Naive thymus-derived CD4-positive, alpha-beta T cell (primary cell): ENCODE measurements at regions not wholly inside any gene's neighbourhood (a gene's known extent, or its start where the extent isn't known, plus 50 kb on each side); places are given as distances from the start of the nearest gene placed in this dataset.
A peak's percentile ranks its signal among the peaks of the same experiment; 100 is the strongest.

Experiments
- ATAC-seq: fragments of 150-1000 bp; cut with Tn5 transposase; 2 replicates; pipeline ENCODE4 v1.10.0; 2021; ENCODE audit warnings: mild to moderate bottlenecking, moderate library complexity
- CTCF ChIA-PET: fragments of 350-600 bp; sonication (Branson Sonifier 250); formaldehyde crosslinking; loops from one replicate; lab custom pipeline; 2021; ENCODE audit warnings: antibody characterized with exemption; lab: Charles Lee
- POLR2A ChIA-PET: fragments of 350-600 bp; sonication (Branson Sonifier 250); formaldehyde crosslinking; loops from one replicate; lab custom pipeline; 2021; ENCODE audit warnings: antibody characterized with exemption, inconsistent platforms; lab: Charles Lee
- DNase-seq, 9 donors: peaks; one replicate each; pipeline versions ENCODE4 v3.0.0 to v3.0.0-alpha.2; 2020 to 2022; ENCODE audit warnings: mixed read lengths in 1 of 9
- H3K27ac ChIP-seq: one replicate; pipeline ENCODE4 v1.7.0; 2013; ENCODE audit warnings: mild to moderate bottlenecking, low read depth, low read length, moderate library complexity
- H3K27me3 ChIP-seq, 2 donors: one replicate each; pipeline ENCODE4 v1.7.0; 2013; ENCODE audit warnings: low read length in 2 of 2, mild to moderate bottlenecking in 2 of 2, moderate library complexity in 2 of 2; ENCODE audit not compliant: control insufficient read depth in 2 of 2, insufficient read depth in 2 of 2
- H3K36me3 ChIP-seq, 3 experiments: 1 replicate in 2 of 3; 2 replicates in 1 of 3; pipeline ENCODE4 v1.7.0; 2013; ENCODE audit warnings: low read length in 3 of 3, mild to moderate bottlenecking in 3 of 3, moderate library complexity in 1 of 3; ENCODE audit not compliant: insufficient read depth in 3 of 3, control insufficient read depth in 2 of 3
- H3K4me1 ChIP-seq, 2 donors: one replicate each; pipeline ENCODE4 v1.7.0; 2013; ENCODE audit warnings: low read length in 2 of 2, mild to moderate bottlenecking in 2 of 2, moderate library complexity in 1 of 2; ENCODE audit not compliant: control insufficient read depth in 2 of 2, insufficient read depth in 2 of 2
- H3K4me3 ChIP-seq: 2 replicates; pipeline ENCODE4 v1.7.0; 2013; ENCODE audit warnings: mild to moderate bottlenecking, low read length
- H3K9me3 ChIP-seq, 3 experiments: 1 replicate in 2 of 3; 2 replicates in 1 of 3; pipeline ENCODE4 v1.7.0; 2013; ENCODE audit warnings: low read length in 3 of 3; ENCODE audit not compliant: control insufficient read depth in 2 of 3
- H3K27ac Mint-ChIP-seq, 9 donors: one replicate each; pipeline ENCODE4 v1.8.0; 2020 to 2022; ENCODE audit warnings: mixed read lengths in 9 of 9, mild to moderate bottlenecking in 8 of 9, moderate library complexity in 5 of 9, inconsistent platforms in 2 of 9
- H3K27me3 Mint-ChIP-seq, 5 donors: one replicate each; pipeline ENCODE4 v1.8.0; 2021 to 2022; ENCODE audit warnings: mixed read lengths in 5 of 5, mild to moderate bottlenecking in 1 of 5
- H3K36me3 Mint-ChIP-seq, 5 donors: one replicate each; pipeline ENCODE4 v1.8.0; 2020 to 2022; ENCODE audit warnings: mixed read lengths in 5 of 5, mild to moderate bottlenecking in 3 of 5, inconsistent platforms in 1 of 5
- H3K4me1 Mint-ChIP-seq, 7 donors: one replicate each; pipeline ENCODE4 v1.8.0; 2020 to 2022; ENCODE audit warnings: mixed read lengths in 7 of 7, mild to moderate bottlenecking in 3 of 7, inconsistent platforms in 1 of 7
- H3K4me3 Mint-ChIP-seq, 10 donors: one replicate each; pipeline ENCODE4 v1.8.0; 2020 to 2022; ENCODE audit warnings: mild to moderate bottlenecking in 10 of 10, mixed read lengths in 10 of 10, moderate library complexity in 6 of 10, inconsistent platforms in 2 of 10
- H3K9me3 Mint-ChIP-seq, 11 donors: one replicate each; pipeline ENCODE4 v1.8.0; 2020 to 2022; ENCODE audit warnings: mixed read lengths in 11 of 11, mild to moderate bottlenecking in 4 of 11, inconsistent platforms in 1 of 11, moderate library complexity in 1 of 11
- intact Hi-C, 2 donors: fragments of 100-400 bp; cut with micrococcal nuclease; formaldehyde crosslinking; loops; one replicate each; pipeline ENCODE4 v1.15.1; 2023

GRCh38 chr12:38138225-38139221 lies 178.1 kb upstream of the ALG10B start:
- Histone ChIP-seq H3K4me1 (peaks cover 0 to 3% of the 10 kb centered on the region in 2 donors), H3K36me3 (no peaks in the 10 kb centered on the region), H3K27me3 (no peaks in the 10 kb centered on the region), H3K4me3 (peak overlapping the region; percentile 31), H3K27ac (no peak overlapping the region), H3K9me3 (no peaks in the 10 kb centered on the region)
- peaks cover 0 to 29% (median 18%) of the 10 kb centered on the region in 5 donors for H3K27me3 Mint-ChIP-seq
- ATAC-seq (peak; percentile 74), DNase-seq (peak in 8 of 9 donors; percentile 26 to 65 (median 54))
- H3K27ac Mint-ChIP-seq = peak overlapping the region in 4 of 9 donors; percentile 33 to 71 (median 53)
- ChIA-PET CTCF (interaction anchor here (0.7 to 0.8 kb wide), 2 partner anchors 8 to 177 kb away, joined by 3 to 4 read pairs; no protein-coding TSS in a partner anchor), POLR2A (no interaction called here)
- intact Hi-C loops = loop anchor here (1.0 to 10.0 kb wide), 5 partner anchors 178 to 1135 kb away; partner anchors contain the start of genes ALG10B (in 2 of the 2) and CPNE8 (in 2 of the 2)
- H3K4me1 Mint-ChIP-seq = peaks cover 0 to 13% (median 9%) of the 10 kb centered on the region in 7 donors
- peaks cover 0 to 1% (median 0%) of the 10 kb centered on the region in 11 donors for H3K9me3 Mint-ChIP-seq
- peak overlapping the region; percentile 45 to 89 (median 80) for H3K4me3 Mint-ChIP-seq
- H3K36me3 Mint-ChIP-seq = no peaks in the 10 kb centered on the region

GRCh38 chr12:38139456-38139855 lies 177.1 kb upstream of the ALG10B start:
- no peaks in the 10 kb centered on the region for H3K36me3 Mint-ChIP-seq
- no peaks in the 10 kb centered on the region for H3K27me3 ChIP-seq
- peak overlapping the region in 1 of 10 donors; percentile 45 for H3K4me3 Mint-ChIP-seq
- ATAC-seq = no peak
- no peaks in the 10 kb centered on the region for H3K36me3 ChIP-seq
- ChIA-PET CTCF (interaction anchor here (0.7 to 0.8 kb wide), 2 partner anchors 9 to 176 kb away, joined by 3 to 4 read pairs; no protein-coding TSS in a partner anchor), POLR2A (no interaction called here)
- intact Hi-C loops = loop anchor here (2.0 to 10.0 kb wide), 2 partner anchors 765 to 1133 kb away; partner anchors contain the start of gene CPNE8 (in 2 of the 2)
- H3K27ac Mint-ChIP-seq = no peak overlapping the region
- DNase-seq = no peak
- H3K27me3 Mint-ChIP-seq = peaks cover 0 to 29% (median 16%) of the 10 kb centered on the region in 5 donors
- H3K27ac ChIP-seq = no peak overlapping the region
- H3K9me3 Mint-ChIP-seq = peaks cover 0 to 1% (median 0%) of the 10 kb centered on the region in 11 donors
- no peaks in the 10 kb centered on the region for H3K9me3 ChIP-seq
- peaks cover 0 to 3% of the 10 kb centered on the region in 2 donors for H3K4me1 ChIP-seq
- H3K4me3 ChIP-seq = no peak overlapping the region
- peaks cover 0 to 13% (median 9%) of the 10 kb centered on the region in 7 donors for H3K4me1 Mint-ChIP-seq

GRCh38 chr12:38141239-38141638 lies 175.3 kb upstream of the ALG10B start:
- POLR2A ChIA-PET = no interaction called here
- peak overlapping the region in 1 of 10 donors; percentile 32 for H3K4me3 Mint-ChIP-seq
- H3K27ac ChIP-seq = no peak overlapping the region
- peaks cover 0 to under 1% (median 0%) of the 10 kb centered on the region in 3 experiments for H3K9me3 ChIP-seq
- H3K27ac Mint-ChIP-seq = no peak overlapping the region
- no peak overlapping the region for H3K4me3 ChIP-seq
- no peaks in the 10 kb centered on the region for H3K27me3 ChIP-seq
- H3K4me1 ChIP-seq = peaks cover 0 to 3% of the 10 kb centered on the region in 2 donors
- DNase-seq = no peak
- H3K36me3 Mint-ChIP-seq = no peaks in the 10 kb centered on the region
- H3K36me3 ChIP-seq = no peaks in the 10 kb centered on the region
- peaks cover 0 to 13% (median 9%) of the 10 kb centered on the region in 7 donors for H3K4me1 Mint-ChIP-seq
- peaks cover 0 to 17% (median 10%) of the 10 kb centered on the region in 5 donors for H3K27me3 Mint-ChIP-seq
- peaks cover 0 to 2% (median 0%) of the 10 kb centered on the region in 11 donors for H3K9me3 Mint-ChIP-seq
- no peak for ATAC-seq
- intact Hi-C loops = no loop called here
- CTCF ChIA-PET = interaction anchor here (0.9 to 1.1 kb wide), 2 partner anchors 9 to 1130 kb away, joined by 3 to 5 read pairs; no protein-coding TSS in a partner anchor

- intact Hi-C loops = no loop called here
- Mint-ChIP-seq H3K27ac (peak overlapping the region in 1 of 9 donors; percentile 83), H3K27me3 (peaks cover 0 to 15% (median 10%) of the 10 kb centered on the region in 5 donors), H3K9me3 (peaks cover 0 to 5% (median 2%) of the 10 kb centered on the region in 11 donors), H3K36me3 (no peaks in the 10 kb centered on the region), H3K4me3 (no peak overlapping the region), H3K4me1 (peaks cover 0 to 13% (median 9%) of the 10 kb centered on the region in 7 donors)
- H3K4me1 ChIP-seq = peaks cover 0 to 3% of the 10 kb centered on the region in 2 donors
- H3K36me3 ChIP-seq = no peaks in the 10 kb centered on the region
- ChIA-PET CTCF (interaction anchor here (0.9 to 1.3 kb wide), 4 partner anchors 10 to 1130 kb away, joined by 3 to 5 read pairs (median 3); partner anchors contain the start of gene ALG10B), POLR2A (no interaction called here)
- no peaks in the 10 kb centered on the region for H3K27me3 ChIP-seq
- H3K27ac ChIP-seq = no peak overlapping the region
- DNase-seq (no peak), ATAC-seq (no peak)
- H3K4me3 ChIP-seq = no peak overlapping the region
- peaks cover 0 to 6% (median 0%) of the 10 kb centered on the region in 3 experiments for H3K9me3 ChIP-seq
Observed at GRCh38 chr12:38141861-38142260, 174.7 kb upstream of the ALG10B start.

GRCh38 chr12:38142974-38143373 lies 173.6 kb upstream of the ALG10B start:
- Histone ChIP-seq H3K9me3 (peaks cover 0 to 12% (median 0%) of the 10 kb centered on the region in 3 experiments), H3K4me1 (peaks cover 0 to 3% of the 10 kb centered on the region in 2 donors), H3K27me3 (no peaks in the 10 kb centered on the region), H3K4me3 (no peak overlapping the region), H3K36me3 (no peaks in the 10 kb centered on the region), H3K27ac (no peak overlapping the region)
- no peak for ATAC-seq
- peaks cover 0 to 13% (median 9%) of the 10 kb centered on the region in 7 donors for H3K4me1 Mint-ChIP-seq
- no peak overlapping the region for H3K4me3 Mint-ChIP-seq
- POLR2A ChIA-PET = no interaction called here
- H3K36me3 Mint-ChIP-seq = peaks cover 0 to 9% (median 0%) of the 10 kb centered on the region in 5 donors
- H3K9me3 Mint-ChIP-seq = peaks cover 0 to 16% (median 11%) of the 10 kb centered on the region in 11 donors
- CTCF ChIA-PET = interaction anchor here (1.3 kb wide), 2 partner anchors 172 to 174 kb away, joined by 3 read pairs; partner anchors contain the start of gene ALG10B
- no peak for DNase-seq
- intact Hi-C loops = no loop called here
- H3K27ac Mint-ChIP-seq = no peak overlapping the region
- peaks cover 0 to 15% (median 9%) of the 10 kb centered on the region in 5 donors for H3K27me3 Mint-ChIP-seq

- H3K27ac Mint-ChIP-seq = no peak overlapping the region
- H3K4me1 ChIP-seq = peaks cover 0 to under 1% of the 10 kb centered on the region in 2 donors
- POLR2A ChIA-PET = no interaction called here
- DNase-seq (no peak), ATAC-seq (no peak)
- no peak overlapping the region for H3K27ac ChIP-seq
- peaks cover 0 to 5% (median under 1%) of the 10 kb centered on the region in 7 donors for H3K4me1 Mint-ChIP-seq
- H3K36me3 ChIP-seq = no peaks in the 10 kb centered on the region
- H3K9me3 Mint-ChIP-seq = peaks cover 0 to 26% (median 17%) of the 10 kb centered on the region in 11 donors
- H3K27me3 ChIP-seq = no peaks in the 10 kb centered on the region
- H3K36me3 Mint-ChIP-seq = peaks cover 0 to 9% (median 3%) of the 10 kb centered on the region in 5 donors
- H3K27me3 Mint-ChIP-seq = peaks cover 0 to 10% (median under 1%) of the 10 kb centered on the region in 5 donors
- H3K4me3 ChIP-seq = no peak overlapping the region
- no peak overlapping the region for H3K4me3 Mint-ChIP-seq
- peaks cover 0 to 12% (median 0%) of the 10 kb centered on the region in 3 experiments for H3K9me3 ChIP-seq
- CTCF ChIA-PET = no interaction called here
- intact Hi-C loops = no loop called here
Observed at GRCh38 chr12:38144049-38144448, 172.5 kb upstream of the ALG10B start.
